GM10266 (cell line): ENCODE measurements at regions not wholly inside any gene's neighbourhood (a gene's known extent, or its start where the extent isn't known, plus 50 kb on each side); places are given as distances from the start of the nearest gene placed in this dataset.

Source experiments
- DNase-seq: peaks from one replicate; pipeline ENCODE4 v3.0.0; 2012; ENCODE audit errors: extremely low spot score
- TF ChIP-seq, protein P1 (sequence below): IDR thresholded peaks from 2 replicates; pipeline ENCODE4 v1.5.1; 2012; ENCODE audit warnings: mild to moderate bottlenecking, low read depth; ENCODE audit not compliant: control insufficient read depth, insufficient read depth; ENCODE audit errors: missing control alignments

DNA sequence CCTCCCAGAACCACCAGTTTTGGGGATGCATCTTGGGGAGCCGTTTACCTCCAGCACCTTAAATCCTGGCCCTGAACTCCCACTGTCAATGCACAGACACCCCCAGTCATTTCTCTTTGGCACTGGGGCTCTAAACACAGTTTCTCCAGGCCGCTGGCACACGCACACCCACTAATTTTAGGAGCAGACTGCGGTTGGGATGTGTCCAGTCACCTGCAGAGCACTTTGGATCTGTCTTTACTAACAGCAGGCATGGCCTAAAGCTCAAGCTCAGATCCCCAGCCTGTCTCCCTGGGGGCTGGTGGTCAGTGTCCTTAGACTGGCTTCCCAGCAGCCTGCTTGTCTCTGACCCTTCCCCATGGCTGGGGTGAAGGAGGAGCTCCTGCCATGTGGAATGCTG is 49.9 kb downstream of the SYNE3 start:
- TF ChIP-seq, protein P1, sequence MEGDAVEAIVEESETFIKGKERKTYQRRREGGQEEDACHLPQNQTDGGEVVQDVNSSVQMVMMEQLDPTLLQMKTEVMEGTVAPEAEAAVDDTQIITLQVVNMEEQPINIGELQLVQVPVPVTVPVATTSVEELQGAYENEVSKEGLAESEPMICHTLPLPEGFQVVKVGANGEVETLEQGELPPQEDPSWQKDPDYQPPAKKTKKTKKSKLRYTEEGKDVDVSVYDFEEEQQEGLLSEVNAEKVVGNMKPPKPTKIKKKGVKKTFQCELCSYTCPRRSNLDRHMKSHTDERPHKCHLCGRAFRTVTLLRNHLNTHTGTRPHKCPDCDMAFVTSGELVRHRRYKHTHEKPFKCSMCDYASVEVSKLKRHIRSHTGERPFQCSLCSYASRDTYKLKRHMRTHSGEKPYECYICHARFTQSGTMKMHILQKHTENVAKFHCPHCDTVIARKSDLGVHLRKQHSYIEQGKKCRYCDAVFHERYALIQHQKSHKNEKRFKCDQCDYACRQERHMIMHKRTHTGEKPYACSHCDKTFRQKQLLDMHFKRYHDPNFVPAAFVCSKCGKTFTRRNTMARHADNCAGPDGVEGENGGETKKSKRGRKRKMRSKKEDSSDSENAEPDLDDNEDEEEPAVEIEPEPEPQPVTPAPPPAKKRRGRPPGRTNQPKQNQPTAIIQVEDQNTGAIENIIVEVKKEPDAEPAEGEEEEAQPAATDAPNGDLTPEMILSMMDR = no peak
- DNase-seq = no peak

DNA sequence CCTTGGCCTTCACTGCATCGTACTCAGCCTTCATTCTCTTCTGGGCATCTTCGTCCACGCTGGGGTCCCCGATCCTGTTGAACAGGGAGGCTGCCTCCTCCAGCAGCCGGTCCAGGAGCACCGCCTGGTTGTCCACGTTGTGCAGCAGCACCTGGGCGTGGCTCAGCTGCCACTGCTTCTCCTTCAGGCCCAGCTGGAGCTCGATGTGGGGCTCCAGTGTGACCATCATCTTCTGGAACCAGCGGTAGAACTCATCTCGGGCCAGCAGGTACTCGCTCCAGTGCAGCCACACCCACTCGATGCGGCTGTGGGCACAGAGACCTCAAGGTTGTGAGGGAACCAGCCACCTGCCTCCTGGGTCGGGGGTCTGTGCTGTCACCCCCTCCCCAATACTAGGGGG is 50.5 kb downstream of the SYNE3 start:
- no peak for DNase-seq
- TF ChIP-seq, protein P1 = no peak

DNA sequence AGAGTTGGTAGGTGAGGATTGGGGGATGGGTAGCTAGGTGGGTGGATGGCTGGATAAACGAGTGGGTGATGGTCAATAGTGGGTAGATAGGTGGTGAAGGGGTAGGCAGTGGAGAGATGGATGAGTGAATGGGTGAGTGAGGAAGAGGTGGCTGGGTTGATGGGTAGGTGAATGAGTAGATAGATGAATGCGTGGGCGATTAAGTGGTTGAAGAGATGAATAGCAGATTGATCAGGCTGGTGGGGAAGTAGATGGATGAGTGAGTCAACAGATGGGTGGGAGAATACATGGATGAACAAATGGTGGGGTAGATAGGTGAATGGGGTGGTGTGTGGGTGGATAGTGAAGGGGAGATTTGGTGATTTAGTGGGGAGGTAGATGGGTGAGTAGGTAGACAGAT is 51.1 kb downstream of the SYNE3 start:
- TF ChIP-seq, protein P1 = no peak

DNA sequence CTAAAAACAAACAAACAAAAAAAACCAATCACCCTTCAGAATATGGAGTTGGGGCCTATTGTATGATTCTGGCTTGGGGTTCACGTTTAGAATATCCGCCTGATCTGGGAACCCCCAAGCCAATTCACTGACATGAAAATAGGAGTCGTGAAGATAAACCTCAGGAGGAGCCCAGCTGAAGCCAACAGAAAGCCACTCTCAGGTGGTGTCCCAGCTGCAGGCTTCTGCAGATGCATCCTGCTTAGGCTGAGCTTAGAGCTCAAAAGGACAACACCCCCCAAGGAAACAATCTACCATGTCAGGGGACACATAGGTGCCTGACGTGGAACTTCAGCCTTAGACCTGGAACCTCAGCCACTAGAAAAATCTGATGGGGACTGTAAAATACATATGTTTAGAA is 51.9 kb downstream of the SYNE3 start:
- TF ChIP-seq, protein P1 = no peak
- DNase-seq = no peak

More for the DNA sequence above, 51.1 kb downstream of the SYNE3 start:
- DNase-seq = no peak

DNA sequence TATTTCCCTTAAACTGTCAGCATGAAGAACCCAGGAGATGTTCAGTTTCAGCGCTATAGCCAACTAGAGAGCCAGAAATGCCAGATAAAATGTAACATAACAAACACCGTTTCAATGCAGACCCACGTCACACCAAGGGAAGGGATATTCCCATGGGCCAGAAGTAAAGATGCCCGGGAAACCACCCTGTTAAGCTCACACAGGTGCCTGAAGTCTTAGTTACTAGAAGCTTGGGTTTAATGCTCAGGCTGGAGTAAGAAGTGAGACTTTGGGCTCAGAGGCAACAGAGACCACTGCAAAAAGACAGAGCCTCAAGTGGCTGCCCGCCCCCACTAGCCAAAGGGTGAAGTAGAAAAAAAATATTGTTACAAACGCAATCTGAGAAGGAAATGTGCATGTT is 52.3 kb downstream of the SYNE3 start:
- no peak for DNase-seq
- TF ChIP-seq, protein P1 = no peak

DNA sequence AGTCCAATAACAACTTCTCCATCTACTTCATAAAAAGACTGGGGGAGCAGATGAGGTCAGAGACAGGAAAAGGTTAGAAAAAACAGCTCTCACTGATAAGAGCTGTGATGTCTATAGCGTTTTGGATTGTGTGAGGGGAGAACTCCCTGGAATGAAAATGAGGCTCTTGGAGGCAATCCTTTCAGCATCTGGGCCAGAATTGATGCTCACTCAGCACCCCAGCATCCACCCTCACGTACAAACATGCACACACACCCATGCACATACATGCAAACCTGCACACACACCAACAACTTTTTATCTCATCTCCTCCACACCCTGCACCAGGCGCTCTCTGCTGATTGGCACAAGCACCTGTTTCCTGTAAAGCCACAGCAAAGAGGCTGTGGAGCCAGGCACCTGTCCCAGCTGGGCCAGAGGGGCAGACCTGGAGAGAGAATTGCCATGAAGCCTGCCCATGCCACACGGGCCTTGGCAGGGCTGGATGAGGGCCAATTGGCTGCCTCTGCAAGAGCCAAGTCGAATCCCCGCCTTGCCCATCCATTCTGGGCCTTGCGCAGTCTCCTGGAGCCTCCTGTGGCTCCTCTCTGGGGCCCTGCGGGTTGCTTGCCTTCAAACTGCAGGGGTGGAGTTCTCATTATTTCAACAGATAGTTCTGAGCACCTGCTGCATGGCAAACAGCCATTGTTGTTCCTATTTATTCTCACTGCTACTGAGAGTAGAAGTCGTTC is 53.1 kb downstream of the SYNE3 start:
- DNase-seq = no peak
- TF ChIP-seq, protein P1 = no peak

DNA sequence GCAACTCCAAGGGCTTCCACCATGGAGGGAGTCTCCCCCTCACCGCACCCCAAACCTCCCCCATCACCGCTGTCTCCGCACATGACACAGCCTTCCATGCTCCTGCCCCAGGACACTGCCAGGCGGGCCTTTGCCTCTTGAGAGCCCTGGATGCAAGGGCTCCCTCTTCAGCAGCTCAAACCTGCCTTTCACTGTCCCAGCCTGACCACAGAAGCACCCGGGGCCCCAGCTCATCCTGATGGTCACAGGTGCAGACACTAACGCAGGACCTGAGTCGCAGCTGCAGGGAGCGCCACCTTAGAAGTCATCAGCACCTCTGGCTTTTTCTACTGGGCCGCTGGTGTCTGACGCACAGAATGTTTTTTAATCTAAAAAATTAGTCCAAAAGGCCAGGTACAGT is 54.0 kb downstream of the SYNE3 start:
- DNase-seq = no peak
- TF ChIP-seq, protein P1 = no peak
